Right atrium auricular region (tissue), 2 donors: ENCODE measurements at regions not wholly inside any gene's neighbourhood (a gene's known extent, or its start where the extent isn't known, plus 50 kb on each side); places are given as distances from the start of the nearest gene placed in this dataset.

ENCODE experiments used
- DNase-seq: peaks from one replicate; pipeline ENCODE4 v3.0.0-alpha.2; 2019; ENCODE audit warnings: low spot score
- H3K27ac ChIP-seq, 2 donors: fragments of 200-600 bp; sonication (generic); 1 replicate in 1 of 2; 2 replicates in 1 of 2; pipeline ENCODE4 v1.5.1; 2016 to 2019
- H3K27me3 ChIP-seq, 2 donors: fragments of 200-600 bp; sonication (generic); one replicate each; pipeline versions ENCODE4 v1.5.1 to v1.6.0; 2017 to 2019
- H3K36me3 ChIP-seq: fragments of 200-600 bp; sonication (generic); one replicate; pipeline ENCODE4 v1.5.1; 2016
- H3K4me1 ChIP-seq, 2 donors: fragments of 200-600 bp; sonication (generic); one replicate each; pipeline versions ENCODE4 v1.5.1 to v1.6.0; 2017 to 2019
- H3K4me3 ChIP-seq, 2 donors: fragments of 200-600 bp; sonication (generic); 1 replicate in 1 of 2; 2 replicates in 1 of 2; pipeline ENCODE4 v1.5.1; 2017 to 2019; ENCODE audit warnings: mild to moderate bottlenecking in 1 of 2, moderate library complexity in 1 of 2
- H3K9me3 ChIP-seq, 2 donors: fragments of 200-600 bp; sonication (generic); one replicate each; pipeline ENCODE4 v1.5.1; 2019
- CTCF ChIP-seq, 2 donors: fragments of 200-600 bp; sonication (generic); IDR thresholded peaks; one replicate each; pipeline ENCODE4 v1.5.1; 2019; ENCODE audit warnings: antibody characterized with exemption in 2 of 2

- DNase-seq: no peak
- Histone ChIP-seq H3K36me3 (no peaks in the 10 kb centered on the region), H3K4me1 (no peaks in the 10 kb centered on the region), H3K27me3 (no peaks in the 10 kb centered on the region), H3K9me3 (no peaks in the 10 kb centered on the region), H3K27ac (no peak overlapping the region), H3K4me3 (no peak overlapping the region)
- TF ChIP-seq CTCF (IDR thresholded peaks at IDR 0.05): no peak
Measured at GRCh38 chr6:114735025-114735735, 392.4 kb upstream of the HS3ST5 start.

DNA sequence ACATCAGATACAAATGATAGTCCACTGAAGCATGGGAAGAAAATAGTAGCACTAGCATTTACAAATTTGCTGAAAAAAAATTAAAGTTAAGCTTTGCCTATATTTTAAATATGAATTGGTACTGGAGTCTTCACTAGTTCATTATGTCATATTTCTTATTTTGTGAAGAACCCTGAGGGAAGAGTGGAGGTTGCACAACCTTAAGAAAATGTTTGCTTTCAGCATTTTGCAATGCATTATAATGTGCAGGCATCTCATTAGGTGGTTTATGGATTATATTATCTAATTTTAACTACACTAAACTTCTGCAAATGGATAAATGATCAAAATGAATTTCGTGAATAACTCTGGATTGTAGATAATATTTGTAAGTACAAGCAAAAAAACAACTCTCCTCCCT is 390.8 kb upstream of the HS3ST5 start:
- no peaks in the 10 kb centered on the region for H3K27me3 ChIP-seq
- H3K36me3 ChIP-seq: no peaks in the 10 kb centered on the region
- DNase-seq: no peak
- H3K4me1 ChIP-seq: no peaks in the 10 kb centered on the region
- no peak overlapping the region for H3K27ac ChIP-seq
- no peak for TF ChIP-seq CTCF (IDR thresholded peaks at IDR 0.05)
- no peak overlapping the region for H3K4me3 ChIP-seq
- H3K9me3 ChIP-seq: no peaks in the 10 kb centered on the region

DNA sequence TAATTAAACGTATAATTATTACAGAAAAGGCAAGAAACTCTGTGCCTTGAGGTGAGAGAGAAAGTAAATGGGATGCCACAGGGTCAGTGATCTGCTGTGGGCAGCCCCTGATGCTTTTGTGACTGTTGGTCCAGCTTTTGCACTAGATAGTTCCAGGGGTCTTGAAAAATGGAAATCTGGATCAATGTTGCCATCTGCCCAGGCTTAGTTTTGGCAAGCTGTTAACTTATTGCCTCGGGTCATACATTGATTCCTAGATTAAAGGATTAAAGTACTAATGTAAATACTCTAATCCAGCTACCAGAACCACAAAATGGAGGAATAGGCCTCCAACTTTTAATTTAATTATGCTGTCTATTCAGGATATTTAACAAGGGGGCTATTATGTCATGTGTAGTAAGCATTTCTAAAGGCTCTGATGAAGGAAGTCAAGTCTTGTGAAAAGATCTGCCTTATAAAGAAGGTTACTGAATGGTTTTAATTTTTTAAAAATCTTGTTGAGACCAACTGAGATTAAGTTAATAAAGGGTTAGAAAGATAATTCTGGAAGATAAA is 376.0 kb upstream of the HS3ST5 start:
- TF ChIP-seq CTCF (IDR thresholded peaks at IDR 0.05): no peak
- DNase-seq: no peak
- H3K4me1 ChIP-seq: no peaks in the 10 kb centered on the region
- H3K36me3 ChIP-seq: no peaks in the 10 kb centered on the region
- no peak overlapping the region for H3K4me3 ChIP-seq
- H3K27me3 ChIP-seq: no peaks in the 10 kb centered on the region
- H3K27ac ChIP-seq: no peak overlapping the region
- H3K9me3 ChIP-seq: no peaks in the 10 kb centered on the region

- no peak for DNase-seq
- no peak overlapping the region for H3K27ac ChIP-seq
- H3K4me3 ChIP-seq: no peak overlapping the region
- no peaks in the 10 kb centered on the region for H3K4me1 ChIP-seq
- H3K27me3 ChIP-seq: no peaks in the 10 kb centered on the region
- H3K9me3 ChIP-seq: no peaks in the 10 kb centered on the region
- no peaks in the 10 kb centered on the region for H3K36me3 ChIP-seq
- TF ChIP-seq CTCF (IDR thresholded peaks at IDR 0.05): no peak
Measured at GRCh38 chr6:114718186-114718585, 375.4 kb upstream of the HS3ST5 start.

- Histone ChIP-seq H3K9me3 (no peaks in the 10 kb centered on the region), H3K36me3 (no peaks in the 10 kb centered on the region), H3K27me3 (no peaks in the 10 kb centered on the region), H3K4me1 (no peaks in the 10 kb centered on the region), H3K27ac (no peak overlapping the region), H3K4me3 (no peak overlapping the region)
- no peak for TF ChIP-seq CTCF (IDR thresholded peaks at IDR 0.05)
- no peak for DNase-seq
Measured at GRCh38 chr6:114714836-114715507, 372.1 kb upstream of the HS3ST5 start.
